ENCODE measurements at regions not wholly inside any gene's neighbourhood (a gene's known extent, or its start where the extent isn't known, plus 50 kb on each side); places are given as distances from the start of the nearest gene placed in this dataset.

DNA sequence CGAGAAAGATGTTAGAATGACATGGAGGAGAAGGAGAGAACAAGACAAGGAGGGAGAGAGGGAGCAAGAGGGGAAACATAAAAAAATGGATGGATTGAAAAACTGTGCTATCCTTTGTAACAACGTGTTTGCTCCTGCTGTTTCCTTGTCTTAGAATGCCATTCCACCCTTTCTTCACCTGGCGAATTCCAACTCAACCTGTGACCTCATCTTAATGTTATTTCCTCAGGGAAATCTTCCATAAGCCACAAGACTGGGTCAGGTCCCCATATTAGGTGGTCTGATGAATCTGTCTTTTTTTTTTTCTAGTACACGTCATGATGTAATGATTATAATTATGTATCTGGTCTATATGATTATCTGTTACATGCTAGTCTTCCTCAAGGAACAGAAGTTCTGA lies 195.0 kb upstream of the MAF start:
- no peak for DNase-seq (ENCODE audit: low spot score)

DNA sequence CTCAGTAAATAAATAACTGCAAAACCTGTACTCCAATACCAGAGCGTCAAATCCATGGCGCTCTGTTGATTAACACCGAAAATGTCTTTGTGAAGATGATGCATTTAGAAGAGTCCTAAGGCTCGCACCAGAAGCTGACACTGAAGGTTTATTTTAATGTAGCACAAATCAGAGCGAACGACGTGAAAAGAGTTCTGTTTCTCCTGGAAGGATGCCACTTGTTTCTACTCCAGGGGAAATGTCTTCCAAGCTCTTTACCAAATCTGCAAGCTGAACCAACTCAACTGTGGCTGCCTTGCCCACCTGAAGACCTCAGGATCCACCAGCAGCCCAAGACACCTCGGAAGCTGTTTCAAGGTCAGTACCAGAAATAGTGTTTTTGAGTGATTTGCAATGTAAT lies 194.4 kb upstream of the MAF start:
- no peak for DNase-seq (ENCODE audit: low spot score)

DNA sequence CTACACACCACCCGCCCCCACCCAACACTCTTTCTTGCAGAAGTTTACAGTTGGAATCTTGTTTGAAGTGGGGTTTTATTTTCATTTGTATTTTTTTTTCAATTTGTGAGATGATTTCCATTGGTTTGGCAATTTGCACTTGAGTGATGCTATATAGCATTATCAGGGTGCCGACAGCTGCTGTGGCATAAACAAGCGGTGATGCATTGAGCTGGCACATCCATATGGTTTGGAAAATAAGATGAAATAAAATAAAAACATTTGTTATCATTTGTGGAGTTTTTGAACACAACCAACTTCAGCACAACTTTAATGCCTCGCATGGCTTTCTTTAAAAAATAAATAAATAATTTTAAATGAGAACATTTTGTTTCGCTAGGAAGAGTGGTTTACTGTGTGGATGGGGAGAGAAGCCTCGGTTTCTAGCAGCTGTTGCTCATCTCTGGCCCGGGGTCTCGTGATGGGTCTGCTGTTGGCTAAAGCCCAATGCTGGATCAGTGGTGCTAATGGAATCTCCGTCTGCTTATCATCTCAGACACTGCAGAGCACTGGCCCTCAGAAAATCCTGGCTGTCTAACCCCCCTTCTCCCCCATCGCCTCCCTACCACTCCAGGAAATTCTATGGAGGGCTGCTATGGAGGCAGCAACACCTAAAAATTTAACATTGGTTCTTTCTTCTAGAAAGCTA lies 192.3 kb upstream of the MAF start:
- DNase-seq (ENCODE audit: low spot score), result no peak

DNA sequence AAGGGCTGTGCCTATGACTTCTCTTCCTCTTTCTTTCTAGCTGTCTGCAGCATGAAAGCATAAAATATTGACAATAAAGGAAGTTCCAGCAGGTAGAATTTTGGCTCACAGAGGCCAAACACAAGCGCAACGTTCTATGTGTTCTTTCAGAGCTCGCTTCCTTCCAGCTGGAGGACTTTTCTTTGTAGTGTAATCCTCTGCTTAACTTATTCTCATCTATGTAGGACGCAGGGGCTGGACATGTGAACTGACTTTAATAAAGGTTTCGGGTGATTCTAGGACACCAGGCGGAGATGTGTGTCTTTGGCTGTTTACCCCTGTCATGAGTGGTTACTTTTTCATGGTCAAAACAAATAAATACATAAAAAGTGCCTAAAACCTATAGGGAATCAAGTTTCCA lies 191.5 kb upstream of the MAF start:
- no peak for DNase-seq (ENCODE audit: low spot score)

DNA sequence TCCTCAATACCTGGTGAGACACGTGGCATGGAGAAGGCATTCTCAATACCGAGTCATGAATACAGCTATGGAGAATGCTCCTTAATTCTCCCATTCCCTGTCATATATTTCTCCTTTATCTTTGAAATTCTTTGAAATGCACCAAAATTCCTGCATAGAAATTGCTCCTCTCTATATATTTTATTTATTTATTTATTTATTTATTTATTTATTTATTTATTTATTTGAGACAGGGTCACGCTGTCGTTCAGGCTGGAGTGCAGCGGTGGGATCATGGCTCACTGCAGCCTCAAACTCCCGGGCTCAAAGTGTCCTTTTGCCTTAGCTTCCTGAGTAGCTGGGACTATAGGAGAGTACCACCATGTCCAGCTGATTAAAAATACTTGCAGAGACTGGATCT lies 190.3 kb upstream of the MAF start:
- DNase-seq (ENCODE audit: low spot score), result no peak

DNA sequence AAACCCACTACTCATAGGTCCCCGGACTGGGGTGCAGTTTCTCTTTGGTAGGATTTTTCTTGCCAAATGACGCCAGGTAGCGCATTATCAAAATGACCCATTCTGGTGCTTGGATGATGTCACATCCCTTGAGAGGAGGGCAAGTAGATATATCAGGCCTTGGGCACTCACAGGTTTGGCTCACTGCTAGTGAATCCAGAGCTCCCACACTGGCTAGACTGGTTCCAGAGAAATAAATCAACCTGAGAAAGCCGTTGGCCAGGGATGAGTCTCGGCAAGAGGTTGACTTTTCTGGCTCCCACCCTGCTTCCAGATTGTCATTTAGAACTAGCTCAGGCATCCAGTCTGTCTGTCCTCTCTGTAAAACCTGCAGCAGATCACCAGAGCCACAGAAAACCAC lies 188.4 kb upstream of the MAF start:
- no peak for DNase-seq (ENCODE audit: low spot score)

DNA sequence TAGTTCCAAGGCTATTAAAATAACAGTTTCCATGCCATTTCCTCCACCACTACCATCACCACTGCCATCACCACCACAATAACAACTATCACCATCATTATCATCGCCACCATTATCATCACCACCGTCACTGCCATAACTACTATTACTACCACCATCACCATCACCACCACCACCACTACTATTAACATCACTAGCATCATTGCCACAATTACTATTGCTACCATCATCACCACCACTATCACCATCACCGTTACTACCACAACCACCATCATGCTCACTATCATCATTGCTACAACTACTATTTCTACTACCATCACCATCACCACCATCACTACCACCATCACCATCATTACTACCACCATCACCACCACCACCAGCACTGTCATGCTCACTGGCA lies 185.9 kb upstream of the MAF start:
- DNase-seq (ENCODE audit: low spot score), result no peak

DNA sequence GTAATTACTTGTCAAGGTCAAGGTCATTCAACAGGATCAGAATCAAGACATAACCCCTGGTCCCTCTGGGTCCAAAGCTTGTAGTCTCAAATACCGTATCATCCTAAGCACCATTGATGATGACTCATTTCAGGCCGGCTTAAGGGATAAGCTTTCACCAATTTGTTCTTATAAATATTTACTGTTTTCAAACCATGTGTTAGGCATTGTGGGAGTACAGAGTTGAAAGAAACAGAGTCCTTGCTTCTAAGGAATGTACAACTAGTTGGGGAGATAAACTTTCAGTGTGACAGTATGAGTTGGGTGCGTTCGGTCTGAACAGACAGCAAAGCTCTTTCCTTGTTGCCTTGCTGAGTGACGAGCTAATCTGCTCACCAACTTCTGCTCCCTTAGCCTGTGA lies 183.5 kb upstream of the MAF start:
- no peak for DNase-seq (ENCODE audit: low spot score)

DNA sequence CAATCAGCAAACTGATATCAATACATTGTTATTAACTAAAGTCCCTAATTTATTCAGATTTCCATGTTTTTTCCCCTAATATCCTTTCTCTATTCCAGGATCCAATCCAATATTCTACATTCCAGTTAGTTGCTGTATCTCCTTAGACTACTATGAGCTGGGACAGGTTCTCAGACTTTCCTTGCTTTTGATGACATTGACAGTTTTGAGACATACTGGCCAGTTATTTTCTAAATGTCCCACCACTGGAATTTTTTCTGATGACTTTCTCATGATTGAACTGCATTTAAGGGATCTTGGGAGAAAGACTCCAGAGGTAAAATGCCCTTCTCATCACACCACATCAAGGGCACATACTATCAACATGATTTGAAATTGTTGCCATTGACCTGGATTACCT lies 177.1 kb upstream of the MAF start:
- no peak for DNase-seq (ENCODE audit: low spot score)

DNA sequence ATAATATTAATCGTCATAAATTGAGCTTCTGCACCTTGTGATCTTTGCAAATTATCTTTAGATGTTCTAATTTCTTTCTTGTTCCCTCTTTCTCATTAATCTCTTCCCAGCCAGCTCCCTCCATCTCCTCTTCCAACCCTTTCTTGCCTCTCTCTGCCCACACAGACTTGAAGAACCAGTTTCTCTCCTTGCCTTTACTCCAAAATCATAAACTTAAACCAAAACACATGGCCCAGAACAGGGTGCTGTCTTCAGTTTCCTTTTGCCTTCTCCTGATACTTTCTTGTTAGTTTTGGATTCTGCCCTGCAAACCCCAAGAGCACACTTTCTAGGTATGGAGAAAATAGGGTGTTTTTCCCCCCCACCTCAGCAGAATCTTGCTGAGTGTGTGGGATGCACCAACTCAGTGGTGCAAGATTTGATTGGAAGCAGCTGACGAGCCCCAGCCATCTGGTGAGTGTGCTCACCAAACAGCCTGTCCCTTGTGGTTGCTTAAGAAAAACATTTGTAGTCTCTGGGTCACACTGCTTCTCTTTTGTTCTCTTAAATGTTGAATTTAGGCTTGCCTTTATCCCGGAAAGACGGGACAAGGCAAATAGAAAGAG lies 175.8 kb upstream of the MAF start:
- peak; percentile 3 for DNase-seq (ENCODE audit: low spot score)

DNA sequence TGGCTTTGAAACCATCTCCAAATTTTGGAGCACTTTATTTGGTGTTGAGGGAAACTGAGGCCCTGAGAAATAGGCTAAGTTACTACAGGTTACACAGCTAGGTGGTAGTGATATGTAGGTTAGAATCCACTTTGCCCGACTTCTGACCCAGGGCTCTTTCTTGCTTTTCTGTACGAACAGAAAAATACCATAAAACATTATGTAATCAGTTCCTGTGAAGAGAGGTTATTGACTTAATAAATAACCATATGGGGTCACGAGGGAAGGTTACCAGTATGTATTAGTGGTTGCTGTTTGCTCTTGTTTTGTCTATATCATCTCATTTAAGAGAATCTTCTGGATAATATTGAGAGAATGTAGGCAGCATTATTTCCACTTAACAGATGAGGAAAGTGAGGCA lies 172.2 kb upstream of the MAF start:
- no peak for DNase-seq (ENCODE audit: low spot score)

DNA sequence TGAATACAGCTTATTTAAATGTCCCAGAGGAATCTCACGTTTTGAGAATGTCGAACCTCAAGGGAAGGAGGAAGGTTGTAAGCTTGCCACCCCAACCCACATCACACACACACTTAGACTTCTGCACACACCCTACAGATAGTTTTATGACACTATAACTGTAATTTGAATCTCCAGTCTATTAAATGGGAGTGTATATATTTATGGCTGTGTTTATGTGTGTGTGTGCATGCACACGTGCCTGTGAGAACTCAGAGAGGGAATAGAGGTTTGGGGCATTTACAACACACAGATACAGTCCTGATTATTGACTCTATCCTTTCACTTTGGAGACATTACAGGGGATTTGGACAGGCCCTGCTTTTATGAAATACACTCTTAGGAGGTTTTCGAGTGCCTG lies 171.5 kb upstream of the MAF start:
- DNase-seq (ENCODE audit: low spot score), result no peak

DNA sequence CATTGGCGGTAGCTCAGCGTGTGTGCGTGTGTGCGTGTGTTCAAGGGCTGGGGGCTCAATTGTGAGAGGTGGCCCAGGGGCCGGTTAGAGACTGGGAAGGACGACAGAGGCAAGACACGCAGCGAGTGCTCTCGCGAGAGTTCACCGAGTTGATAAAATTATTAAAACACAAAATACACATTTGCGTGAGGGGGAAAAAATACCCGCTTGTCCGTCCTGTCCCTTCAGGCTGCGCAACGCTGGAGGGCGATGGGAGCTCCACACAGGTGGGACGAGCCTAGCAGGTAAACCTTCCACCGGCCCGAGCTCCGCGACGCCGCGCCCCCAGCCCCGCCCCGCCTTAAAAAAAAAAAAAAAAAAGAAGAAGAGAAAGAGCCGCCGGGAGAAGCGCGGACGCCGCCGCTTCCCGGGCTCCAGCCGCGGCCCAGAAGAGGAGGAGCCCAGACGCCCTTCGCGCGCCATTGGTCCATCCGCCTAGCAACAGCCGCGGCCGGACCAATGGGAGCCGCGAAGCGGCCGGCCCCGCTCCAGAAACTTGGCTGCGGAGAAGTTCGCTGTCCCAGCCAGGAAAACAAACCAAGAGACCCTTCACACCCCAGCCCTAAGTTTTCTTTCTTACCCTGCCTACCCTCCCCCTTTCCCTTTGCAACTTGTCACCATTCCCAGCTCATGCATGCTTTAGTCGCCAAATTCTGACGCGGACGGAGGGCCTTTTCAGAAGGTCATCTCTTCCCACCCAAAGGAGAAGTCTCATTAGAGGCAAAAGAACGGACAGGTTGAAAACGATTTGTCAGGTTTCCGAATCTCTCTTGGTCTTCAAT lies 169.9 kb upstream of the MAF start:
- DNase-seq (ENCODE audit: low spot score), result peak; percentile 85

DNA sequence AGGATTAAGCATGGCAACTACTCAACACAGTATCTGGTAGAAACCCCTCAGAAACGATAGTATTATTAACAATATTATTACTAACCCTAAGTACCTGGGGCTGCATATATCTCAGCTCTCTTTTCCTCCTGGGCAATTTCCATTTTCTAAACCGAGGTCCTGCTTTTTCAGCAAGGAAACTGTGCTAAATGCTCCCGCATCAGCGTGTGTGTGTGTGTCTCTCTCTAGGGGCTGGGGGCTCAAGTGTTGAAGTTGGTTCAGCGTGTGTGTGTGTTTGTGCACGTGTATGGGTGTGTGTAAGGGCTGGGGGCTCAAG lies 169.3 kb upstream of the MAF start:
- no peak for DNase-seq (ENCODE audit: low spot score)

DNA sequence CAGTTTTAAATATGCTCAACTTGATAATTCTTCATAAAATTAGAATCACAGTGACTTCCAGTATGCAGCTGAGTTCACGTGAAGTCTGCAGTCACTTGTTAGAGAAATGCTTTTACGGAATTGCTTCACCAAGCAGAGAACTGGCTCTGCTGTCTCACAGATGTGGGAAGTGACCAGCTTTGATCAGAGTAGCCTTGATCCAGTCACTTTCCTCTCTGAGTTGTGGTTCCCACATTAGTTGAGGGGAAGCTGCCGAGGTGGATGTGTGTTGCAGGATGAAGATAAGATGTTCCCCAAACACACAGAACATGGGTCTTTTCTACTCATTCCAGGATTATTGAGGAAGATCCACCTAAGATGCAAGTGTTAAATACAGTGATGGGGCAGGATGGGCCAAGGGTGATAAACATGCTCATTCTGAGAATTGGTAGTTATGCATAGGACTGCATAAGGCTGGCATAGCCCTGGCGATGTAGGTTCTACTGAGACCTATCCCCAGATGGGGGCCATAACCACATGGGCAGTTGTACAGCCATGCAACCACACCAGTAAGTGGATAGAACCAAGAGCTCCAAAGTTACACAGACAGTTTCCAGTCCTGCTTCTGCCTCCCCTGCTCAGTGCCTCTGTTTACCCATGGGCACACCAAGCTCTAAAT lies 168.9 kb upstream of the MAF start:
- DNase-seq (ENCODE audit: low spot score), result no peak

DNA sequence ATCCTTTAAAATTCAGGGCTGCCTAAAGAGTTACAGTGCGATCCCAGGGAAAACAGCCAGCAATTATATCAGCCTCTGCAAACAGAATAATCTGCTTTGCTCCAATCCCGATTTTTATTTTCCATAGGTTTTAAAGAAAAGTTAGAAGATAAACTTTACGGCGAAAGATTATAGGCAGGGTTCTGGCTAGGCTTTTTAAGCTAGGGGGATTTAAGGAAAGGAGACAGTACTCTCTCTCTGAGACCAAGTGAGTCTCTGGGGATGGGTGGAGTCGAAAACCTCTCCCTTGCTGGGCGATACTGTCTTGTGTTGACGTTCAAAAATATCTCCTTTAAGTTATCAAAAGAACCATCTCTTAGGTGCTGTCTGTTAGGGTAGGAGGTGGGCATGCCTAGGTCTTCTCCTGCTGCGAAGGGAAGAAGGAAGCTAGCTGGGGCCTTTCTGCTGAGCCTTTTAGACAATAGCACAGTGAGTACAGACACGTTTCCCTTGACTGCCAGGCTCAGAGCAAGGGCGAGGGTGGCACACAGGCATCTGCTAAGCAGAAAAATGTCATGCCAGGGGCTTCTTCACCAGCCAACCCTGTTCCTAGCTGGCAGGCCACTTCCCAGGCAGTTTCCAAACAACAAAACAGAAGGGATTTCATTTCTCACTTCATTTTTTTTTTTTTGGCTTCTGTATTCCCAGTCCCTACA lies 167.9 kb upstream of the MAF start:
- DNase-seq (ENCODE audit: low spot score), result no peak

DNA sequence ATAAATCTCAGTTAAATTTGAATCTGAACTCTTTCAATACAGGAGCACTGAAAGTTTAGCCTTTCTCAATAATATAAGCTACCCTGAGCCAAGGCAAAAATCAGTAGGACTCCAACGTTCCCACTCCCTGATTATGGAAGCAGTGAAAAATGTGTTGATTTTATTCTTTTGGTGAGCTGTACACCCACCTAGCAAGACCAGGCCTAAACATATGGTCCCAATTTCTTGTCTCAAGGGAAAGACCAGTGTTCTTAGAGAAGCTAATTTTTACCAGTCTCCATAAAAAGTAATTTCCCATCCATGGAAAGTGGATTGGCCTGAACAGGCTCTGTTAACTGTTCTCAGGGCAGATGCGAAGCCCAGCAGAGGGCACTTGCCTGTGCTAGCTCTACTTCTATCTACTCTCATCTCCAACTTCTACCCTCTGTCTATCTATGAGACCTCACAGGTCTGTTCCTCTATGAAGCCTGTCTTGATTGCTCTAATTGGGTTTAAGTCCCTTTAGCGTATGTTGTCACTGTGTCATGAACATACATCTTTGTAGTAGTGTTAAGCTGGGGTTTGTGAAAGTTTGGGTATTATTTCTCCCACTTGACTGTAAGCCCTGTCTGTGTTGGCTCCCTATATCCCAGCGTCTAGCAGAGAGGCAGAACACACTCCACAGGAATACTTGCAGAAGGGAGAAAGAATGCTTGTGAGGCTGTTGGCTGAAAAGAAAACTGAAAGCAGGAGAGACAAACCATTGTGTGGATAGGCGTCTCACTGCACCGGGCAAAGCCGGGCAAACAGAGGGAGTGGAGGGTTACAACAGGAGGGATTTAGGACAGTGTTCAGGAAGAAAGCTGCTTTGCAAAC lies 167.1 kb upstream of the MAF start:
- DNase-seq (ENCODE audit: low spot score), result peak; percentile 15

DNA sequence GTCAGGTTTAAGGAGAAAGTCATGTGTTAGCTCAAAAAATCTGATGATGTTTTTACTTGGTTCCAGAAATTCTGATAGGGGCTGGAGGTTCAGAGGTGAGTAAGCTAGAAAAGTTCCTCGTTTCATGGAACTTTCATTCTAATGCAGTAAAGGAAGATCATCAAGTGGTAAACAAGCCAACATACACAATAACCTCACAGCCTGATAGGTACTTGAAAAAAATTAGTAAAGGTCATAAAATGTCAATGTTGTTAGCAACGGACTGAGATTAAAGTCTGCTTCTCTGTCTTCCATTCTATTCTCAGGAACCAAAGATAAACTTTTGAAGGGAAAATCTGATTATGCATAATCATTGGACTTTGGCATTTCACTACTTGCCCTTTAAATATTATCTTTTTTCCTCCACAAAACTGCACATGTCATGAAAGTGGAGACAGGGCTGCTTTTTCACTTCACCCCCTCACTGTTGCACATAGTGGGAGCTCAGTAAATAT lies 165.4 kb upstream of the MAF start:
- no peak for DNase-seq (ENCODE audit: low spot score)

DNA sequence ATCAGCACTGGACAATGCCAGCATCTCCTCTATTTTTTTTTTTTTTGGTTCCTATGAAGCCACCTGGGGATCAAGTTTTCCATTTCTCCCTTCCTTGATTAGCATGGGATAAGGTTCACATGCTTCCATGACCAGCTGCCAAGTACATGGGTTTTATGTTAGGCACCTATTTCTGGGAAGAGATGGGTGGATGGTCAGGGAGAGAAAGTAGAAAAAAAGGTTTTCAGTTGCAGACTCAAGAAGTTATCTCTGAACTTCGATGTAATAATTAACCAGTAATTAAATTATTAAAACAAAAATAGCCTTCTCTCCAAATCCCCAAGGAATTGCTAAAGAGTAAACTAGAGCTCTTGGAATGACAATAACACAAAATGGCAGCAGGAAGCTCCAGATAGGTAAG lies 164.9 kb upstream of the MAF start:
- no peak for DNase-seq (ENCODE audit: low spot score)

DNA sequence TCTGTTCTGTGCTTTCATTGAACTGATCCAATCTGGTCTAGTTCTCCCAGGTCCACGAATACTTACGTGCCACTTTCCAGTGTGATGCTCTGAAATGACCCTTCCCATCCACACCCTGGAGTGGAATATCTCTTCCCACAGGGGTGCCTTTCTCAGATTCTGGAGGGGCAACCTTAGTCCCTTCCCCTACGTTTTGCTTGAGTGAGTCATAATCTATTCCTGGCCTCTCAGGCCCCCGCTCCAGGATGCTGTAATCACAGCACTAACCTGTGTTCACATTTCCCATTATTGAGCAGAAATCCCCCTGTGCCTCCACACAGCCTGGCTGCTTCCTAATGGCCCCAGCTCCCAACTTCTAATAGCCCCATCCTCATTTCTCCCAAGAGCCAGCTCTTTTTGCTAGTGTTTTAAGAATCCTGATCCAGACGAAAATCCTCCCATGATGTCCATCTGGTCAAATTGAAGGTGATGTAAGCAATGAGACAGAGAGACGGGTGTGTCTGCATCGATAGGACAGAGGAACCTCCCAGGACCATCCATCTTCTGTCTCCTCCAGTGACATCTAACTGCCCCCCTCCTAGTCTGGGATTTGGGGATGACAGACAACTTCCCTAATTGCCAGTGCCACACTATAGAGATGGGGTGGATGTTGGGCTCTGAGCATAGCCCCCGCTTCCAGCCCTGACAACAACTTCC lies 164.0 kb upstream of the MAF start:
- no peak for DNase-seq (ENCODE audit: low spot score)
